CD1c-positive myeloid dendritic cell (primary cell): ENCODE measurements at regions not wholly inside any gene's neighbourhood (a gene's known extent, or its start where the extent isn't known, plus 50 kb on each side); places are given as distances from the start of the nearest gene placed in this dataset.
"Not testable (repeated sequence)": the region's sequence is repeated elsewhere in the genome, so short reads cannot be mapped to it uniquely, and the experiment has no call there.

Source experiments
- DNase-seq: peaks from one replicate; pipeline ENCODE4 v3.0.0-alpha.2; 2016; ENCODE audit errors: extremely low spot score

GRCh38 chrY:7659047-7659446 is 747.5 kb upstream of the AMELY start:
- DNase-seq = peak; percentile 69

- no peak for DNase-seq
Observed at GRCh38 chrY:7656596-7656995, 745.0 kb upstream of the AMELY start.

GRCh38 chrY:7654985-7655384 is 743.4 kb upstream of the AMELY start:
- DNase-seq = no peak

GRCh38 chrY:7649866-7650265 is 738.3 kb upstream of the AMELY start:
- not testable (repeated sequence) for DNase-seq
